MM.1S (cell line): ENCODE measurements at regions not wholly inside any gene's neighbourhood (a gene's known extent, or its start where the extent isn't known, plus 50 kb on each side); places are given as distances from the start of the nearest gene placed in this dataset.

Experiments used
- CTCF ChIP-seq: fragments of 300-600 bp; sonication (generic); IDR thresholded peaks from 2 replicates; pipeline ENCODE4 v1.5.1; 2016; ENCODE audit warnings: antibody characterized with exemption, low read length, mixed read lengths
- EZH2 ChIP-seq: fragments of 300-600 bp; sonication (generic); optimal IDR thresholded peaks from 2 replicates; pipeline ENCODE3; 2017; ENCODE audit warnings: low read depth, mild to moderate bottlenecking, antibody characterized with exemption, low read length, mixed read lengths
- EZH2phosphoT487 ChIP-seq: fragments of 300-600 bp; sonication (generic); IDR thresholded peaks from 2 replicates; pipeline ENCODE4 v1.6.1; 2018; ENCODE audit warnings: antibody characterized with exemption, low read length

GRCh38 chr6:25121186-25121585 lies 158.0 kb upstream of the CARMIL1 start:
- TF ChIP-seq CTCF (no peak), EZH2phosphoT487 (no peak), EZH2 (no peak)
